ENCODE measurements at regions not wholly inside any gene's neighbourhood (a gene's known extent, or its start where the extent isn't known, plus 50 kb on each side); places are given as distances from the start of the nearest gene placed in this dataset.

GRCh38 chr2:106941372-106941993, 55.5 kb upstream of the ST6GAL2 start:
- TF ChIP-seq POLR2A (IDR thresholded peaks at IDR 0.05), result no peak
- TF ChIP-seq CTCF (IDR thresholded peaks at IDR 0.05), result no peak

DNA sequence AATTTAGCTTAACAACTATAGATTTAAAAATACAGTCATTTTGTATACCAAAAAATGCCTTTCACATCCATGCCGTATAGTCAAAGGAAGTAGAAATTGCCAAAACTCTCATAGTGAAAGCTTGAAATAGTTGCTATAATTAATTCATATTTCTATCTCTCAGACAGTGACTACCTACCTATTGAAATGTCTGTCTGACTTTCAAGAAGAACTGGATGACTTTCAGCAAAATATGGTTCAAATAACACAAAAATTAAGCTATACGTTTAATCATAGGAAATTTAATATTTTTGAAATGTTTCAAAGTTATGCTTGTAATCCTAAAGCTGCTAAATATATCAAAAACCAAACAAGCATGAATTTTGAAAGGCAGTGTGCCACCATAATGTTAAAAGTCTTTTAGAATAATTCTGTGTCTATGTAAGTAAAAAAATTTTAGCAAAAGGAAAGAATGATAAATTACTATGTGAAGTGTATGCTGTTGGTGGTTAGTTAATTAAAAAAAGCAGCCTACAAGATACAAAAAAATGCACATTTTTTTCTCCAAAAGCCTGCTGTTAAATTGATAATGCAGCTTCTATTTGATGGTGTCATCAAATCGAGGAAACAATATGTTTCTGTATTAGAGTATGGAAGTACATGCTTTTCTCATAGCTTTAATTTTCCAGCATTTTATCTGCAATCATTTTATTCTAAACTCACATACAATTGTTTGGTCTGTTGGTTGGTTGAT, 57.7 kb upstream of the ST6GAL2 start:
- Histone ChIP-seq H3K9me3 (no peaks in the 10 kb centered on the region), H3K4me1 (no peaks in the 10 kb centered on the region), H3K4me3 (no peak overlapping the region), H3K36me3 (no peaks in the 10 kb centered on the region), H3K27me3 (no peaks in the 10 kb centered on the region), H3K27ac (no peak overlapping the region)
- DNase-seq, result no peak
- TF ChIP-seq POLR2A (IDR thresholded peaks at IDR 0.05) (no peak), CTCF (IDR thresholded peaks at IDR 0.05) (no peak)
- intact Hi-C loops (cut with DNase I; ENCODE audit: low total_unique reads), result no loop called here

More at GRCh38 chr2:106941372-106941993, 55.5 kb upstream of the ST6GAL2 start:
- no peak overlapping the region for H3K4me3 ChIP-seq
- H3K27me3 ChIP-seq, result no peaks in the 10 kb centered on the region
- intact Hi-C loops (cut with DNase I; ENCODE audit: low total_unique reads), result no loop called here
- no peaks in the 10 kb centered on the region for H3K36me3 ChIP-seq
- no peaks in the 10 kb centered on the region for H3K4me1 ChIP-seq
- H3K9me3 ChIP-seq, result no peaks in the 10 kb centered on the region
- H3K27ac ChIP-seq, result no peak overlapping the region
- no peak for DNase-seq

- H3K27me3 ChIP-seq, result no peaks in the 10 kb centered on the region
- no peak for DNase-seq
- no peaks in the 10 kb centered on the region for H3K36me3 ChIP-seq
- TF ChIP-seq CTCF (IDR thresholded peaks at IDR 0.05) (no peak), POLR2A (IDR thresholded peaks at IDR 0.05) (no peak)
- no peaks in the 10 kb centered on the region for H3K4me1 ChIP-seq
- H3K4me3 ChIP-seq, result no peak overlapping the region
- intact Hi-C loops (cut with DNase I; ENCODE audit: low total_unique reads), result no loop called here
- H3K9me3 ChIP-seq, result no peaks in the 10 kb centered on the region
- no peak overlapping the region for H3K27ac ChIP-seq
Measured at GRCh38 chr2:106944215-106944614, 58.2 kb upstream of the ST6GAL2 start.

DNA sequence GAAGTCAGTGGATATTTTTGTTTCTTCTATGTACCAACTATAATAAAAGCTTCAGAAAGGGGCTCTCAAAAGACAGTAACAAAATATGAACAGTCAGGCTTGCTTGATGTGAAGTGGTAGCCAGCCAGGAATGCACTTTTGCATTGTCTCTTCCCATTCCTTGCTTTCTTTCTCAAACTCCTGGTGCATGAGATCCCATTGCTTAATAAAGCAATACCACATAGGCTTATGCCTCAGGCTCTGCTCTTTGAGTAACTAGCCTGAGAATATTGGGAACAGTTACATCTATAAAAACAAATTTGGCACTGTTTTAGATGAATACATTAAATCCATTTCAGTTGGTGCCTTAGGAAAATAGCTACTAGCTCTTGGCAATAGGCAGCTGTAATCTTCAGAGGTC, 62.6 kb upstream of the ST6GAL2 start:
- Histone ChIP-seq H3K4me3 (no peak overlapping the region), H3K9me3 (no peaks in the 10 kb centered on the region), H3K4me1 (no peaks in the 10 kb centered on the region), H3K27ac (no peak overlapping the region), H3K27me3 (no peaks in the 10 kb centered on the region), H3K36me3 (no peaks in the 10 kb centered on the region)
- no peak for TF ChIP-seq POLR2A (IDR thresholded peaks at IDR 0.05)
- TF ChIP-seq CTCF (IDR thresholded peaks at IDR 0.05), result no peak
- intact Hi-C loops (cut with DNase I; ENCODE audit: low total_unique reads), result no loop called here
- DNase-seq, result no peak

- no peak overlapping the region for H3K27ac ChIP-seq
- H3K36me3 ChIP-seq, result no peaks in the 10 kb centered on the region
- DNase-seq, result no peak
- intact Hi-C loops (cut with DNase I; ENCODE audit: low total_unique reads), result no loop called here
- no peak overlapping the region for H3K4me3 ChIP-seq
- H3K4me1 ChIP-seq, result no peaks in the 10 kb centered on the region
- no peaks in the 10 kb centered on the region for H3K9me3 ChIP-seq
- no peaks in the 10 kb centered on the region for H3K27me3 ChIP-seq
- TF ChIP-seq CTCF (IDR thresholded peaks at IDR 0.05), result no peak
- no peak for TF ChIP-seq POLR2A (IDR thresholded peaks at IDR 0.05)
Measured at GRCh38 chr2:106953236-106953635, 67.3 kb upstream of the ST6GAL2 start.

Data from uterus (tissue), 3 donors.